Mucosa of rectum (tissue), 2 donors: ENCODE measurements at regions not wholly inside any gene's neighbourhood (a gene's known extent, or its start where the extent isn't known, plus 50 kb on each side); places are given as distances from the start of the nearest gene placed in this dataset.
"Not testable (repeated sequence)": the region's sequence is repeated elsewhere in the genome, so short reads cannot be mapped to it uniquely, and the experiment has no call there.

Experiments used
- H3K27ac ChIP-seq, 2 donors: one replicate each; pipeline ENCODE4 v1.7.0; 2013; ENCODE audit warnings: inconsistent platforms in 2 of 2, low read depth in 2 of 2, low read length in 2 of 2
- H3K27me3 ChIP-seq, 2 donors: one replicate each; pipeline ENCODE4 v1.7.0; 2013; ENCODE audit warnings: low read length in 2 of 2; ENCODE audit not compliant: control insufficient read depth in 2 of 2, insufficient read depth in 2 of 2
- H3K36me3 ChIP-seq, 2 donors: one replicate each; pipeline ENCODE4 v1.7.0; 2013; ENCODE audit warnings: low read length in 2 of 2; ENCODE audit not compliant: control insufficient read depth in 2 of 2, insufficient read depth in 2 of 2
- H3K4me1 ChIP-seq, 2 donors: one replicate each; pipeline ENCODE4 v1.7.0; 2013; ENCODE audit warnings: low read length in 2 of 2, mild to moderate bottlenecking in 1 of 2; ENCODE audit not compliant: control insufficient read depth in 2 of 2, insufficient read depth in 2 of 2
- H3K4me3 ChIP-seq, 2 donors: one replicate each; pipeline ENCODE4 v1.7.0; 2013; ENCODE audit warnings: low read length in 2 of 2
- H3K9ac ChIP-seq, 2 donors: one replicate each; pipeline ENCODE4 v1.7.0; 2013; ENCODE audit warnings: low read length in 2 of 2, low read depth in 1 of 2, mild to moderate bottlenecking in 1 of 2
- H3K9me3 ChIP-seq, 2 donors: one replicate each; pipeline ENCODE4 v1.7.0; 2013; ENCODE audit warnings: low read length in 2 of 2; ENCODE audit not compliant: control insufficient read depth in 2 of 2
- donor health status: healthy.
- donor health status: Normal muscosa, but diverticular disease.

GRCh38 chr16:14384745-14385144 lies 245.3 kb downstream of the PARN start:
- Histone ChIP-seq H3K9me3 (no peaks in the 10 kb centered on the region), H3K36me3 (no peaks in the 10 kb centered on the region), H3K27me3 (no peaks in the 10 kb centered on the region), H3K9ac (no peak overlapping the region), H3K4me3 (no peak overlapping the region), H3K4me1 (no peaks in the 10 kb centered on the region), H3K27ac (no peak overlapping the region)

DNA sequence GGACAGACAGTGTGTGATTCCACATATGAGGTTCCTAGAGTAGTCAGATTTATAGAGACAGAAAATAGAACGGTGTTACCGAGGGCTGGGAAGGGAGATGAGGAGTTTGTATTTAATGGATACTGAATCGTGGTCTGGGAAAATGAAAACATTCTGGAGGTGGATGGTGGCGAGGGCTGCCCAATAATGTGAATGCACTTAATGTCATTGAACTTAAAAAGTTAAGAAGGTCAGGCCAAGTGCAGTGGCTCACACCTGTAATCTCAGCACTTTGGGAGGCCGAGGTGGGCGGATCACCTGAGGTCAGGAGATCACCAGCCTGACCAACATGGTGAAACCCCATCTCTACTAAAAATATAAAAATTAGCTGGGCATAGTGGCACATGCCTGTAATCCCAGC lies 246.2 kb downstream of the PARN start:
- H3K9me3 ChIP-seq, H3K36me3 ChIP-seq, H3K27ac ChIP-seq, H3K4me1 ChIP-seq, H3K4me3 ChIP-seq, H3K9ac ChIP-seq, H3K27me3 ChIP-seq: not testable (repeated sequence)

- no peaks in the 10 kb centered on the region for H3K36me3 ChIP-seq
- no peaks in the 10 kb centered on the region for H3K27me3 ChIP-seq
- no peaks in the 10 kb centered on the region for H3K4me1 ChIP-seq
- no peaks in the 10 kb centered on the region for H3K9me3 ChIP-seq
- no peak overlapping the region for H3K4me3 ChIP-seq
- H3K27ac ChIP-seq: no peak overlapping the region
- no peak overlapping the region for H3K9ac ChIP-seq
Observed at GRCh38 chr16:14378689-14379467, 251.2 kb downstream of the PARN start.

DNA sequence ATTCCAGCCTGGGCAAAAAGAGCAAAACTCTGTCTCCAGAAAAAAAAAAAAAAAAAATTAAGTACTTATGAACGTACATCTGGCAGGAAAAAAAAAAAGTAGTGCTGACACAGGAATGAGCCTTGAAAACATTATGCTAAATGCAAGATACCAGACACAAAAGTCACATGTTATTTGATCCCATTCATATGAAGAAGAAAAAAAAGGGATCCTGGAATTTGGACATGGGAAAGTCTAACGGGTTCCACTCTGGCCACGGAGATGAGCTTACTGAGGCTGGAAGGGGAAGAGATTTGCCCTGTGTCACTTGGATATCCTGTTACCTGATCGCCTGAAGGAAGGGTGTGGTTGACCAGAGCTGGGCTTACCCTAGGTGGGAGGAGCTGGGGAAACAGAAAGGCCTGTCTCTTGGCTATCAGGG lies 251.9 kb downstream of the PARN start:
- Histone ChIP-seq H3K27ac (no peak overlapping the region), H3K9me3 (no peaks in the 10 kb centered on the region), H3K9ac (no peak overlapping the region), H3K4me3 (no peak overlapping the region), H3K36me3 (no peaks in the 10 kb centered on the region), H3K4me1 (no peaks in the 10 kb centered on the region), H3K27me3 (no peaks in the 10 kb centered on the region)

DNA sequence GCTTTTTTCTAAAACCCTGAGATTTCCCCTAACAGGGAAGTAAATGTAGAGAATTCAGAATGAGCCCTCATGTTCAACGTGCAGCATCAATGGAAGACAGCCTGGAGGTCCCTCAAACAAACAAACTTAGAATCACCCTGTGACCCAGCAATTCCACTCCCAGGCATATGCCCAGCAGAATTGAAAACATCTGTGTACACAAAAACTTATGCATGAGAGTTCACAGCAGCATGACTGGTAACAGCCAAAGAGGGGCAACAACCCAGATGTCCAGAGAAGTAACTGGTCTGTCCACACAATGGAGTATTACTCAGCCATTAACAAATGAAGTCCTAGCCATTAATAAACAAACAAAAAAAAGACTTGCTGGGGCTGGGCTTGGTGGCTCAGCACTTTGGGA lies 252.7 kb downstream of the PARN start:
- Histone ChIP-seq H3K27ac (no peak overlapping the region), H3K9me3 (no peaks in the 10 kb centered on the region), H3K36me3 (no peaks in the 10 kb centered on the region), H3K4me1 (no peaks in the 10 kb centered on the region), H3K4me3 (no peak overlapping the region), H3K27me3 (no peaks in the 10 kb centered on the region), H3K9ac (no peak overlapping the region)

GRCh38 chr16:14375132-14375491 lies 254.9 kb downstream of the PARN start:
- H3K4me1 ChIP-seq: no peaks in the 10 kb centered on the region

GRCh38 chr16:14374451-14375131 lies 255.5 kb downstream of the PARN start:
- Histone ChIP-seq H3K9ac (no peak overlapping the region), H3K9me3 (no peaks in the 10 kb centered on the region), H3K4me1 (no peaks in the 10 kb centered on the region), H3K27me3 (no peaks in the 10 kb centered on the region), H3K27ac (no peak overlapping the region), H3K36me3 (no peaks in the 10 kb centered on the region), H3K4me3 (no peak overlapping the region)

More at GRCh38 chr16:14375132-14375491, 254.9 kb downstream of the PARN start:
- Histone ChIP-seq H3K4me3 (no peak overlapping the region), H3K9me3 (no peaks in the 10 kb centered on the region), H3K36me3 (no peaks in the 10 kb centered on the region), H3K27me3 (no peaks in the 10 kb centered on the region), H3K27ac (no peak overlapping the region), H3K9ac (no peak overlapping the region)

GRCh38 chr16:14373896-14374295 lies 256.2 kb downstream of the PARN start:
- Histone ChIP-seq H3K4me3 (no peak overlapping the region), H3K36me3 (no peaks in the 10 kb centered on the region), H3K27me3 (no peaks in the 10 kb centered on the region), H3K27ac (no peak overlapping the region), H3K4me1 (no peaks in the 10 kb centered on the region), H3K9me3 (no peaks in the 10 kb centered on the region), H3K9ac (no peak overlapping the region)

- Histone ChIP-seq H3K27me3 (no peaks in the 10 kb centered on the region), H3K27ac (no peak overlapping the region), H3K36me3 (no peaks in the 10 kb centered on the region), H3K4me1 (no peaks in the 10 kb centered on the region), H3K9ac (no peak overlapping the region), H3K9me3 (no peaks in the 10 kb centered on the region), H3K4me3 (no peak overlapping the region)
Observed at GRCh38 chr16:14373406-14373805, 256.7 kb downstream of the PARN start.

DNA sequence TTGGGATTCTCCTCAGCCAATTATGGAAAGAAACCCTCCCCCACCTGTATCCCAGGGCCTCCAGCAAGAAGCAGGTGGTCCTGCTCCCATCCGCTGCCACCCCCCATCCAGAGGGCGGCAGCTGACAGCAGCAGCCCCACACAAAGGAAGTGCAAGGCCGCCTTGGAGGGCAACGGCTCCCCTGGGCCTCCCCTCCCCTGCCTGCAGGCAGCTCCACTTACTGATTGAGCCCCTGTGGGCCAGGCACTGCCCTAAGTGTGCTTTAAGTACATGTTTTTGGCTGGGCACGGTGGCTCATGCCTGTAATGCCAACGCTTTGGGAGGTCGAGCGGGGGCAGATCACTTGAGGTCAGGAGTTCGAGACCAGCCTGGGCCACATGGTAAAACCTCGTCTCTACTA lies 257.6 kb downstream of the PARN start:
- Histone ChIP-seq H3K4me1 (no peaks in the 10 kb centered on the region), H3K27ac (no peak overlapping the region), H3K36me3 (no peaks in the 10 kb centered on the region), H3K27me3 (no peaks in the 10 kb centered on the region), H3K9ac (no peak overlapping the region), H3K9me3 (no peaks in the 10 kb centered on the region), H3K4me3 (no peak overlapping the region)
